CD14-positive monocyte (primary cell): ENCODE measurements at regions not wholly inside any gene's neighbourhood (a gene's known extent, or its start where the extent isn't known, plus 50 kb on each side); places are given as distances from the start of the nearest gene placed in this dataset.

Experiments used
- DNase-seq, 3 donors: peaks; one replicate each; pipeline ENCODE4 v3.0.0-alpha.2; 2011 to 2022
- H2AFZ ChIP-seq: 2 replicates; pipeline ENCODE4 v1.6.0; 2012; ENCODE audit warnings: mild to moderate bottlenecking, low read depth, low read length, inconsistent platforms; ENCODE audit not compliant: insufficient read depth, poor library complexity, severe bottlenecking
- H3K27ac ChIP-seq, 2 donors: 1 replicate in 1 of 2; 2 replicates in 1 of 2; pipeline ENCODE4 v1.5.1; 2012 to 2013; ENCODE audit warnings: low read length in 2 of 2, control low read depth in 1 of 2, inconsistent platforms in 1 of 2, low read depth in 1 of 2, mild to moderate bottlenecking in 1 of 2
- H3K27me3 ChIP-seq, 2 donors: one replicate each; pipeline versions ENCODE4 v1.6.0 to v1.6.1; 2011 to 2013; ENCODE audit warnings: low read length in 2 of 2; ENCODE audit not compliant: control insufficient read depth in 2 of 2, insufficient read depth in 2 of 2
- H3K36me3 ChIP-seq, 2 donors: replicated peaks in 1 of 2; 1 replicate in 1 of 2; 2 replicates in 1 of 2; pipeline versions ENCODE4 v1.5.1 to v1.6.1; 2012 to 2013; ENCODE audit warnings: low read length in 2 of 2, control low read depth in 1 of 2, inconsistent platforms in 1 of 2, mild to moderate bottlenecking in 1 of 2; ENCODE audit not compliant: insufficient read depth in 2 of 2, control insufficient read depth in 1 of 2
- H3K4me1 ChIP-seq, 2 donors: 1 replicate in 1 of 2; 2 replicates in 1 of 2; pipeline versions ENCODE4 v1.5.1 to v1.6.1; 2012 to 2013; ENCODE audit warnings: low read length in 2 of 2, control low read depth in 1 of 2, inconsistent platforms in 1 of 2, mild to moderate bottlenecking in 1 of 2, moderate library complexity in 1 of 2; ENCODE audit not compliant: insufficient read depth in 2 of 2, control insufficient read depth in 1 of 2
- H3K4me2 ChIP-seq: replicated peaks from 2 replicates; pipeline ENCODE3; 2012; ENCODE audit warnings: low read length, moderate library complexity, mild to moderate bottlenecking; ENCODE audit not compliant: poor library complexity, severe bottlenecking; ENCODE audit errors: extremely low read depth
- H3K4me3 ChIP-seq, 3 experiments: fragments of 200-600 bp in 1 of 3; sonication (generic) in 1 of 3; replicated peaks in 1 of 3; 1 replicate in 2 of 3; 2 replicates in 1 of 3; pipeline ENCODE4 v1.5.1; 2011 to 2013; ENCODE audit warnings: low read length in 3 of 3, mild to moderate bottlenecking in 3 of 3, control low read depth in 2 of 3, low read depth in 2 of 3, inconsistent platforms in 1 of 3, moderate library complexity in 1 of 3
- H3K79me2 ChIP-seq: 2 replicates; pipeline ENCODE4 v1.6.0; 2012; ENCODE audit warnings: mild to moderate bottlenecking, control low read depth, inconsistent platforms, low read length, moderate library complexity; ENCODE audit not compliant: insufficient read depth
- H3K9ac ChIP-seq: 2 replicates; pipeline ENCODE4 v1.6.0; 2017; ENCODE audit warnings: low read length, mild to moderate bottlenecking; ENCODE audit not compliant: insufficient read depth, poor library complexity, severe bottlenecking
- H3K9me3 ChIP-seq, 2 donors: replicated peaks in 1 of 2; 1 replicate in 1 of 2; 2 replicates in 1 of 2; pipeline versions ENCODE4 v1.5.1 to v1.6.1; 2012 to 2013; ENCODE audit warnings: low read length in 2 of 2, control low read depth in 1 of 2; ENCODE audit not compliant: control insufficient read depth in 1 of 2, insufficient read depth in 1 of 2
- H4K20me1 ChIP-seq: 2 replicates; pipeline ENCODE4 v1.6.0; 2012; ENCODE audit warnings: mild to moderate bottlenecking, low read length, control low read depth, moderate library complexity; ENCODE audit not compliant: insufficient read depth
- H3K27ac Mint-ChIP-seq, 7 donors: one replicate each; pipeline ENCODE4 v1.8.0; 2020; ENCODE audit warnings: mild to moderate bottlenecking in 7 of 7, mixed read lengths in 7 of 7, moderate library complexity in 6 of 7, inconsistent platforms in 2 of 7
- H3K27me3 Mint-ChIP-seq, 3 donors: one replicate each; pipeline ENCODE4 v1.8.0; 2021 to 2022; ENCODE audit warnings: low read depth in 3 of 3, mild to moderate bottlenecking in 3 of 3, mixed read lengths in 3 of 3, moderate library complexity in 3 of 3, inconsistent platforms in 1 of 3
- H3K36me3 Mint-ChIP-seq, 2 donors: one replicate each; pipeline ENCODE4 v1.8.0; 2020; ENCODE audit warnings: mixed read lengths in 2 of 2, inconsistent platforms in 1 of 2, mild to moderate bottlenecking in 1 of 2
- H3K4me1 Mint-ChIP-seq: one replicate; pipeline ENCODE4 v1.8.0; 2020; ENCODE audit warnings: mild to moderate bottlenecking, mixed read lengths
- H3K4me3 Mint-ChIP-seq, 2 donors: one replicate each; pipeline ENCODE4 v1.8.0; 2020; ENCODE audit warnings: mild to moderate bottlenecking in 2 of 2, mixed read lengths in 2 of 2, moderate library complexity in 1 of 2
- H3K9me3 Mint-ChIP-seq, 7 donors: one replicate each; pipeline ENCODE4 v1.8.0; 2020 to 2022; ENCODE audit warnings: mixed read lengths in 7 of 7, mild to moderate bottlenecking in 6 of 7, moderate library complexity in 6 of 7, inconsistent platforms in 2 of 7
- WGBS: methylation state at CpG from one replicate; pipeline ENCODE4 v1.1.5; 2013; ENCODE audit warnings: missing lambda C conversion rate; ENCODE audit not compliant: insufficient coverage; 5-methylcytosine and 5-hydroxymethylcytosine counted together
- intact Hi-C, 2 donors: fragments of 100-400 bp; cut with micrococcal nuclease; formaldehyde crosslinking; loops; one replicate each; pipeline versions ENCODE4 v1.15.0 to v1.15.1; 2023
- TF ChIP-seq, protein P1 (sequence below): fragments of 200-600 bp; IDR thresholded peaks from one replicate; pipeline ENCODE4 v1.8.0; 2022; ENCODE audit warnings: antibody characterized with exemption, mild to moderate bottlenecking

DNA sequence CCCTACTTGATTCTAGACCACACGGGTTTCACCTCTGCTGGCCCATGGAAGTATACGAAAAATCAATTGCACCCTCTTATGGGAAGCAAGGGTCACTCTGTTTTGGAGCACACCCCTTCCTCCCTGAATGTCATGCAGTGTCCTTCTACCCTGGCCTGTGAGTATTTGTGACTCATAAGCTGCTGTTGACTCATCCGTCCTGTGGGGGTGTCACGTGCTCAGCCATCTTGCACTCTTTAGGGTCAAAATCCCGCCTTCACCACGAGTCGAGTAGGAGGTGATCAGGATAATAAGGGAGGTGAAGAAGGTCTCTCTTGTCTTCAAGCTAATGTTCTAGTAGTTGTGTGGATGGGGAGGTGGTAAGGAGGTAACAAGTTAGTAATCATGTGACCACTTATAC, 341.0 kb upstream of the EEF2KMT start:
- H3K36me3 ChIP-seq, result no peaks in the 10 kb centered on the region
- WGBS, result 94% methylated on average over 4 of the region's 7 CpGs

DNA sequence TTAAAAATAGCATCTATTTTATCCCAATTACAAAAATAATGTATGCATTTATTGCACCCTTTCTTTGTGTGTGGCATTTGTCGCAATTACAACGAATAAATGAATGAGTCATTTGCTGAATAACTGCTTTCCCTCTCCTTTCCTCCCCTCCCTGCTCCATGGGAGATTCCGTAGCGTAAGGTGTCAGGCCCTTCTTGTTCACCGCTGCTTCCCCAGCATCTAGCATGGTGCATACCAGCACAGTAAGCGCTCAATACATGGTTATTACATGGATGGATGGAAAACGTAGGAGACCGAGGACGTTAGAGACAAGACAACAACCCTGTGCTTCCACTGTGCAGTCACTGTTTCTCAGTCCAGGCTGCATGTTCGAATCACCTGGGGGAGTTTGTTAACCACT, 336.0 kb upstream of the EEF2KMT start:
- Histone ChIP-seq H3K9me3 (no peaks in the 10 kb centered on the region), H3K79me2 (no peaks in the 10 kb centered on the region), H3K4me1 (no peaks in the 10 kb centered on the region), H3K27me3 (no peaks in the 10 kb centered on the region), H3K36me3 (no peaks in the 10 kb centered on the region), H3K27ac (no peak overlapping the region), H3K9ac (no peak overlapping the region), H3K4me3 (no peak overlapping the region), H3K4me2 (no peak overlapping the region), H2AFZ (no peak overlapping the region), H4K20me1 (no peaks in the 10 kb centered on the region)
- no peaks in the 10 kb centered on the region for H3K36me3 Mint-ChIP-seq
- intact Hi-C loops, result no loop called here
- peaks cover 0 to 3% (median 0%) of the 10 kb centered on the region in 7 donors for H3K9me3 Mint-ChIP-seq
- no peaks in the 10 kb centered on the region for H3K4me1 Mint-ChIP-seq
- no peak overlapping the region for H3K27ac Mint-ChIP-seq
- peaks cover 0 to 4% (median 2%) of the 10 kb centered on the region in 3 donors for H3K27me3 Mint-ChIP-seq
- no peak for DNase-seq
- WGBS, result 94% methylated on average over 4 of the region's 10 CpGs
- peak overlapping the region in 1 of 2 donors; percentile 8 for H3K4me3 Mint-ChIP-seq
- TF ChIP-seq, protein P1, sequence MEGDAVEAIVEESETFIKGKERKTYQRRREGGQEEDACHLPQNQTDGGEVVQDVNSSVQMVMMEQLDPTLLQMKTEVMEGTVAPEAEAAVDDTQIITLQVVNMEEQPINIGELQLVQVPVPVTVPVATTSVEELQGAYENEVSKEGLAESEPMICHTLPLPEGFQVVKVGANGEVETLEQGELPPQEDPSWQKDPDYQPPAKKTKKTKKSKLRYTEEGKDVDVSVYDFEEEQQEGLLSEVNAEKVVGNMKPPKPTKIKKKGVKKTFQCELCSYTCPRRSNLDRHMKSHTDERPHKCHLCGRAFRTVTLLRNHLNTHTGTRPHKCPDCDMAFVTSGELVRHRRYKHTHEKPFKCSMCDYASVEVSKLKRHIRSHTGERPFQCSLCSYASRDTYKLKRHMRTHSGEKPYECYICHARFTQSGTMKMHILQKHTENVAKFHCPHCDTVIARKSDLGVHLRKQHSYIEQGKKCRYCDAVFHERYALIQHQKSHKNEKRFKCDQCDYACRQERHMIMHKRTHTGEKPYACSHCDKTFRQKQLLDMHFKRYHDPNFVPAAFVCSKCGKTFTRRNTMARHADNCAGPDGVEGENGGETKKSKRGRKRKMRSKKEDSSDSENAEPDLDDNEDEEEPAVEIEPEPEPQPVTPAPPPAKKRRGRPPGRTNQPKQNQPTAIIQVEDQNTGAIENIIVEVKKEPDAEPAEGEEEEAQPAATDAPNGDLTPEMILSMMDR, result no peak

More for the DNA sequence above, 341.0 kb upstream of the EEF2KMT start:
- H3K79me2 ChIP-seq, result no peaks in the 10 kb centered on the region
- H3K4me3 Mint-ChIP-seq, result no peak overlapping the region
- no peak overlapping the region for H2AFZ ChIP-seq
- intact Hi-C loops, result no loop called here
- H3K27ac ChIP-seq, result no peak overlapping the region
- no peak overlapping the region for H3K4me2 ChIP-seq
- TF ChIP-seq, protein P1, result no peak
- no peaks in the 10 kb centered on the region for H3K36me3 Mint-ChIP-seq
- H3K9ac ChIP-seq, result no peak overlapping the region
- H4K20me1 ChIP-seq, result no peaks in the 10 kb centered on the region
- no peaks in the 10 kb centered on the region for H3K9me3 ChIP-seq
- H3K4me1 ChIP-seq, result no peaks in the 10 kb centered on the region
- H3K4me1 Mint-ChIP-seq, result no peaks in the 10 kb centered on the region
- H3K27me3 ChIP-seq, result no peaks in the 10 kb centered on the region
- peaks cover 0 to 9% (median 6%) of the 10 kb centered on the region in 7 donors for H3K9me3 Mint-ChIP-seq
- H3K4me3 ChIP-seq, result no peak overlapping the region
- no peak for DNase-seq
- peaks cover 0 to 4% (median 2%) of the 10 kb centered on the region in 3 donors for H3K27me3 Mint-ChIP-seq
- H3K27ac Mint-ChIP-seq, result no peak overlapping the region
